Skeletal muscle satellite cell (primary cell): ENCODE measurements at regions not wholly inside any gene's neighbourhood (a gene's known extent, or its start where the extent isn't known, plus 50 kb on each side); places are given as distances from the start of the nearest gene placed in this dataset.

Source experiments
- H3K27me3 ChIP-seq: 2 replicates; pipeline ENCODE4 v1.7.0; 2013; ENCODE audit warnings: low read length; ENCODE audit not compliant: control insufficient read depth, insufficient read depth
- H3K36me3 ChIP-seq: 2 replicates; pipeline ENCODE4 v1.7.0; 2013; ENCODE audit warnings: mild to moderate bottlenecking, control low read depth, low read length; ENCODE audit not compliant: insufficient read depth
- H3K4me1 ChIP-seq: 2 replicates; pipeline ENCODE4 v1.7.0; 2013; ENCODE audit warnings: low read length; ENCODE audit not compliant: control insufficient read depth, insufficient read depth
- H3K4me2 ChIP-seq: 2 replicates; pipeline ENCODE4 v1.7.0; 2013; ENCODE audit warnings: mild to moderate bottlenecking, low read length
- H3K4me3 ChIP-seq: 2 replicates; pipeline ENCODE4 v1.7.0; 2013; ENCODE audit warnings: low read length
- H3K9ac ChIP-seq: 2 replicates; pipeline ENCODE4 v1.7.0; 2013; ENCODE audit warnings: mild to moderate bottlenecking, low read depth, low read length, moderate library complexity
- H3K9me3 ChIP-seq: replicated peaks from 2 replicates; pipeline ENCODE4 v1.7.0; 2013; ENCODE audit warnings: mild to moderate bottlenecking, control low read depth, low read length

- no peaks in the 10 kb centered on the region for H3K36me3 ChIP-seq
- no peak overlapping the region for H3K4me3 ChIP-seq
- H3K4me2 ChIP-seq, result no peak overlapping the region
- no peak overlapping the region for H3K9ac ChIP-seq
- peaks cover 26% of the 10 kb centered on the region for H3K4me1 ChIP-seq
- no peaks in the 10 kb centered on the region for H3K9me3 ChIP-seq
- H3K27me3 ChIP-seq, result no peaks in the 10 kb centered on the region
Observed at GRCh38 chr7:114786455-114786854, 135.4 kb upstream of the MDFIC start.

GRCh38 chr7:114787556-114787955, 134.3 kb upstream of the MDFIC start:
- Histone ChIP-seq H3K9ac (no peak overlapping the region), H3K4me3 (no peak overlapping the region), H3K4me1 (peaks cover 26% of the 10 kb centered on the region), H3K9me3 (no peaks in the 10 kb centered on the region), H3K4me2 (no peak overlapping the region), H3K27me3 (no peaks in the 10 kb centered on the region), H3K36me3 (no peaks in the 10 kb centered on the region)

- Histone ChIP-seq H3K27me3 (no peaks in the 10 kb centered on the region), H3K4me3 (no peak overlapping the region), H3K4me2 (no peak overlapping the region), H3K9ac (no peak overlapping the region), H3K4me1 (peaks cover 26% of the 10 kb centered on the region), H3K9me3 (no peaks in the 10 kb centered on the region), H3K36me3 (no peaks in the 10 kb centered on the region)
Observed at GRCh38 chr7:114788706-114789105, 133.2 kb upstream of the MDFIC start.

GRCh38 chr7:114789161-114789560, 132.7 kb upstream of the MDFIC start:
- Histone ChIP-seq H3K9me3 (no peaks in the 10 kb centered on the region), H3K4me3 (no peak overlapping the region), H3K4me1 (peaks cover 26% of the 10 kb centered on the region), H3K27me3 (no peaks in the 10 kb centered on the region), H3K9ac (peak overlapping the region; percentile 23), H3K36me3 (no peaks in the 10 kb centered on the region), H3K4me2 (peak overlapping the region; percentile 55)

DNA sequence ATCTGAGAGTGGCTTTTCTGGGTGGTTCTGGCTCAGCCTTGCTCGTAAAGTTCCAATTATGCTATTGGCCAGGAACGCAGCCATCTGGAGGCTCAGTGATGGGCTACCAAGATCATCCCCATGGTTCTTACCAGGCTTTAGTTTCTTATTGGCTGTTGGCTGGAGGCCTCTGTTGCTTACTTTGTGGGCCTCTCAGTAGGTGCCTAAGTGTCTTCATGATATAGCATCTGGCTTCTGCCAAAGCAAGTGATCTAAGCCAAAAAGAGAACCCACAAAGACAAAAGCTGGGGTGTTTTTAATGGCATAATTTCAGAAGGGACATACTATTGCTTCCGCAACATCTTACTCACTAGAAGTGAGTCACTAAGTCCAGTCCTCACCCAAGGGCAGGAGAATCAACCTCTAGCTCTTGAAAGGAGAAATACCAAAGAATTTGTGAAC, 132.0 kb upstream of the MDFIC start:
- no peaks in the 10 kb centered on the region for H3K36me3 ChIP-seq
- H3K4me3 ChIP-seq, result peak overlapping the region; percentile 38
- H3K4me1 ChIP-seq, result peaks cover 26% of the 10 kb centered on the region
- no peaks in the 10 kb centered on the region for H3K9me3 ChIP-seq
- H3K9ac ChIP-seq, result no peak overlapping the region
- peak overlapping the region; percentile 51 for H3K4me2 ChIP-seq
- no peaks in the 10 kb centered on the region for H3K27me3 ChIP-seq

DNA sequence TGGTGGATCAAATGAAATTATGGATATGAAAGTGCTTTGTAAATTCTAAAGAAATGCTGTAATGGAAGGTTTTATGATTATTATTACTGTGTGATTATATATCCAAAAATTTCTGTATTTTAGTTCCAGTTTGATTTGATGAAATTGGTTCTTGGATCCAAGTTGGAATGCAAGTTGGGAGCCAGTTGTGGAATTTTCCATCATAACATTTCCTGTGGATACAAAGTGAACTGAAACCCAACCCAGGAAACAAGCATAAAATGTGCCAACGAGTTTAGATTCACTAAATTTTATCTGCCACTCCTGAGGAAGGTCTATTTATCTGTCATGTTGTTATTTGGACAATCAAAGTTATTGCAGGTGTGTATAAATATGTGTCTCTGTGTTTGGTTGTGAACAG, 131.4 kb upstream of the MDFIC start:
- H3K27me3 ChIP-seq, result no peaks in the 10 kb centered on the region
- H3K9ac ChIP-seq, result no peak overlapping the region
- H3K4me3 ChIP-seq, result no peak overlapping the region
- H3K9me3 ChIP-seq, result no peaks in the 10 kb centered on the region
- H3K36me3 ChIP-seq, result no peaks in the 10 kb centered on the region
- peaks cover 26% of the 10 kb centered on the region for H3K4me1 ChIP-seq
- H3K4me2 ChIP-seq, result peak overlapping the region; percentile 19

- no peak overlapping the region for H3K4me3 ChIP-seq
- no peaks in the 10 kb centered on the region for H3K27me3 ChIP-seq
- H3K9ac ChIP-seq, result no peak overlapping the region
- H3K4me2 ChIP-seq, result no peak overlapping the region
- H3K36me3 ChIP-seq, result no peaks in the 10 kb centered on the region
- H3K4me1 ChIP-seq, result peaks cover 26% of the 10 kb centered on the region
- H3K9me3 ChIP-seq, result no peaks in the 10 kb centered on the region
Observed at GRCh38 chr7:114791771-114792170, 130.1 kb upstream of the MDFIC start.

GRCh38 chr7:114793155-114793845, 128.6 kb upstream of the MDFIC start:
- Histone ChIP-seq H3K4me3 (no peak overlapping the region), H3K4me1 (peaks cover 26% of the 10 kb centered on the region), H3K4me2 (no peak overlapping the region), H3K27me3 (no peaks in the 10 kb centered on the region), H3K9ac (no peak overlapping the region), H3K36me3 (no peaks in the 10 kb centered on the region), H3K9me3 (no peaks in the 10 kb centered on the region)

DNA sequence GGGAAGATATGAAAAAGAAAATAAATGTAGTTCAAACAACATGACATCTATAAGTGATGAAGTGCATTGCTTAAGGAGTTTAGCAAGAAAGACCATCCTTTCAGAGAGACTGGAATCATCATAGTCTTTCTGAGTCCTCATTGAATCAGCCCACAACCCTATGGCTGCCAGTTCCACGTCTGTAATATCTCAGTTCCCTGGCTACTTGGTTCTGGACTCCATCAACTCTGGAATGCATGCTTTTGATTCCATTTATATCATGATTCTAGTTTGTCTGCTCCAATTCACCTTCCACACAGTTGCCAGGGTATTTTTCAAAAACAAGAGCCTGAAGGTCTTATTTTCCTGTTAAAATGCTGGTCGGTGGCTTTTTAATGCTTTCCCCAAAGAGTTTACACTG, 126.4 kb upstream of the MDFIC start:
- Histone ChIP-seq H3K36me3 (no peaks in the 10 kb centered on the region), H3K4me2 (no peak overlapping the region), H3K27me3 (no peaks in the 10 kb centered on the region), H3K9me3 (no peaks in the 10 kb centered on the region), H3K9ac (no peak overlapping the region), H3K4me1 (peaks cover 8% of the 10 kb centered on the region), H3K4me3 (no peak overlapping the region)

DNA sequence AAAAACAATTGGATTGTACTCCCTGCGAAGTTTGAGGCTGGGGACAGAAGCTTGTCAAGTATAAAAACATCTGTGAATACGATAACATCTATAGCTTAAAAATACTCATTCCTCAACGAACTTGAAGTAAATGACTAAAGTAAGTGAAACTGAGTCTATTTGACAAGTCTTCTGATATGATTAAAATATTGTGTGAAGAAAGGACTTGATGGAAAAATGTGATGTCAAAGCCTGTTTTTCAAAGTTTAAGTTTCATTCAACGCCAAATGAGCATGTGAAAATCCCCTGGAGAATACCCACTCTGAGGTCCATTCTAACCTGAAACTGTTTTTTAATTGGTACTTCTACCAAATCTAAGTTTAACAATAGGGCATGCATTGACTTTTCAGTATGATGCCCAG, 122.3 kb upstream of the MDFIC start:
- Histone ChIP-seq H3K36me3 (no peaks in the 10 kb centered on the region), H3K27me3 (no peaks in the 10 kb centered on the region), H3K9ac (no peak overlapping the region), H3K4me2 (no peak overlapping the region), H3K4me1 (no peaks in the 10 kb centered on the region), H3K4me3 (no peak overlapping the region), H3K9me3 (no peaks in the 10 kb centered on the region)

GRCh38 chr7:114802632-114803031, 119.3 kb upstream of the MDFIC start:
- no peaks in the 10 kb centered on the region for H3K4me1 ChIP-seq
- no peaks in the 10 kb centered on the region for H3K36me3 ChIP-seq
- no peak overlapping the region for H3K4me3 ChIP-seq
- no peak overlapping the region for H3K9ac ChIP-seq
- H3K9me3 ChIP-seq, result no peaks in the 10 kb centered on the region
- no peaks in the 10 kb centered on the region for H3K27me3 ChIP-seq
- no peak overlapping the region for H3K4me2 ChIP-seq

DNA sequence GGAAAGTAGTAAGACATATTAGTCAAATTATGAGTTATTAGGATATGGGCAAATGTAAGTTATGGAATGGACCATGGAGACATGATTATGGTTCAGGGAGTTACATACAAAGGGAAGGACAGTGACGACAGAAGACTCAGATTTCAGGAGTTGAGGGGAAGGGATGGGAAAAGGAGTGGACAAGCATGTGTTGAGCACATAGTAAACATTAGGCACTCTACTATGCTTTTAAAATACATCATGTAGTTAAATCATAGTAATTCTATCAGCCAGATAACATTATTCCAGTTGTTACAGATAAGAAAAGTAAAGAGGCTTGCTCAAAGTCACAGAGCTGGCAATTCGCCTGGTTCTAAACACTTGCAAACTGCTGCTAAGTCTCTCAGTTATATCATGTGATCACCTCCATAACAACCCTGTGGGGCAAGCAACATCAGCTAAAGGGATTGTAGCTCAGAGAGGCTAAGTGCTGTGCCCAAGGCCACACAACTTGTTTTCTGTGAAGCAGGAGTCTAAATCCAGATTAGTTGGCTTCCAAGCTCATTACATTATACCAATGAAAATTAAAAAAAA, 115.2 kb upstream of the MDFIC start:
- no peaks in the 10 kb centered on the region for H3K9me3 ChIP-seq
- H3K4me2 ChIP-seq, result no peak overlapping the region
- H3K36me3 ChIP-seq, result no peaks in the 10 kb centered on the region
- no peak overlapping the region for H3K4me3 ChIP-seq
- no peaks in the 10 kb centered on the region for H3K4me1 ChIP-seq
- no peaks in the 10 kb centered on the region for H3K27me3 ChIP-seq
- no peak overlapping the region for H3K9ac ChIP-seq
